H1 (cell line): ENCODE measurements at regions not wholly inside any gene's neighbourhood (a gene's known extent, or its start where the extent isn't known, plus 50 kb on each side); places are given as distances from the start of the nearest gene placed in this dataset.

Source experiments
- CTCF ChIA-PET: fragments of 300-600 bp; sonication (Branson Sonifier 250); formaldehyde crosslinking; loops from one replicate; lab custom pipeline; 2021; ENCODE audit not compliant: partially characterized antibody; lab: Charles Lee
- POLR2A ChIA-PET: fragments of 300-600 bp; sonication (Branson Sonifier 250); formaldehyde crosslinking; loops from one replicate; lab custom pipeline; 2021; ENCODE audit warnings: inconsistent platforms; ENCODE audit not compliant: partially characterized antibody; lab: Charles Lee
- DNase-seq, 2 experiments: peaks; one replicate each; pipeline versions ENCODE4 v3.0.0 to v3.0.0-alpha.2; 2010 to 2022; ENCODE audit warnings: low spot score in 2 of 2, low read depth in 1 of 2, mixed read lengths in 1 of 2
- FAIRE-seq: peaks from 2 replicates; lab custom pipeline; 2011; peaks lifted over from hg19 to GRCh38; lab: Jason Lieb, UNC
- H2AFZ ChIP-seq: 2 replicates; pipeline ENCODE4 v1.8.1; 2012; ENCODE audit warnings: low read length, inconsistent platforms
- H2AK5ac ChIP-seq: 2 replicates; pipeline ENCODE4 v1.6.1; 2013; ENCODE audit warnings: low read depth, low read length
- H2BK120ac ChIP-seq: replicated peaks from 2 replicates; pipeline ENCODE3; 2013; ENCODE audit warnings: low read depth, low read length, inconsistent platforms
- H2BK12ac ChIP-seq: 2 replicates; pipeline ENCODE4 v1.6.1; 2013; ENCODE audit warnings: low read depth, low read length
- H2BK15ac ChIP-seq: 2 replicates; pipeline ENCODE4 v1.6.1; 2013; ENCODE audit warnings: low read length
- H2BK20ac ChIP-seq: 2 replicates; pipeline ENCODE4 v1.6.1; 2013; ENCODE audit warnings: low read length
- H2BK5ac ChIP-seq: 2 replicates; pipeline ENCODE4 v1.6.1; 2013; ENCODE audit warnings: low read depth, low read length
- H3K14ac ChIP-seq: 2 replicates; pipeline ENCODE4 v1.6.1; 2013; ENCODE audit warnings: inconsistent platforms; ENCODE audit not compliant: insufficient read length
- H3K18ac ChIP-seq: 2 replicates; pipeline ENCODE4 v1.6.1; 2013; ENCODE audit warnings: low read length; ENCODE audit errors: extremely low read depth
- H3K23ac ChIP-seq: 2 replicates; pipeline ENCODE4 v1.6.1; 2013; ENCODE audit warnings: inconsistent platforms; ENCODE audit not compliant: insufficient read length
- H3K23me2 ChIP-seq: 2 replicates; pipeline ENCODE4 v1.6.1; 2013; ENCODE audit warnings: low read depth, low read length
- H3K27ac ChIP-seq: 2 replicates; pipeline ENCODE4 v1.6.1; 2011; ENCODE audit warnings: low read depth, low read length, inconsistent platforms
- H3K27me3 ChIP-seq, 4 experiments: replicated peaks in 1 of 4; 1 replicate in 1 of 4; 2 replicates in 3 of 4; pipeline versions ENCODE4 v1.6.1 to v1.8.1; 2011 to 2013; ENCODE audit warnings: low read length in 3 of 4, mild to moderate bottlenecking in 3 of 4, inconsistent platforms in 2 of 4, mixed read lengths in 2 of 4, moderate library complexity in 1 of 4; ENCODE audit not compliant: control insufficient read depth in 3 of 4, insufficient read depth in 3 of 4; ENCODE audit errors: extremely low read depth in 1 of 4
- H3K36me3 ChIP-seq, 4 experiments: 2 replicates each; pipeline versions ENCODE4 v1.6.1 to v1.8.1; 2011 to 2013; ENCODE audit warnings: mild to moderate bottlenecking in 4 of 4, low read length in 3 of 4, moderate library complexity in 2 of 4, control low read depth in 1 of 4, inconsistent platforms in 1 of 4; ENCODE audit not compliant: insufficient read depth in 4 of 4, control insufficient read depth in 2 of 4
- H3K4ac ChIP-seq: replicated peaks from 2 replicates; pipeline ENCODE3; 2013; ENCODE audit warnings: low read length, low read depth, mixed read lengths, inconsistent platforms; ENCODE audit not compliant: insufficient read length
- H3K4me1 ChIP-seq, 4 experiments: replicated peaks in 1 of 4; 1 replicate in 1 of 4; 2 replicates in 3 of 4; pipeline versions ENCODE4 v1.6.1 to v1.8.1; 2011 to 2013; ENCODE audit warnings: low read length in 3 of 4, inconsistent platforms in 2 of 4, mixed read lengths in 1 of 4; ENCODE audit not compliant: insufficient read depth in 4 of 4, control insufficient read depth in 3 of 4
- H3K4me2 ChIP-seq, 2 experiments: 2 replicates each; pipeline versions ENCODE4 v1.6.1 to v1.8.1; 2011 to 2013; ENCODE audit warnings: low read depth in 2 of 2, low read length in 2 of 2, control low read depth in 1 of 2, inconsistent platforms in 1 of 2, mild to moderate bottlenecking in 1 of 2; ENCODE audit not compliant: insufficient read depth in 1 of 2
- H3K4me3 ChIP-seq, 4 experiments: fragments of 200-600, 300-600 bp in 1 of 4; sonication (generic), shearing (Covaris generic), sonication (Bioruptor Twin) in 1 of 4; 2 replicates each; pipeline versions ENCODE4 v1.5.1 to v1.8.1; 2011 to 2016; ENCODE audit warnings: low read length in 4 of 4, low read depth in 3 of 4, control low read depth in 2 of 4, inconsistent platforms in 2 of 4, mild to moderate bottlenecking in 2 of 4, mixed read lengths in 1 of 4, moderate library complexity in 1 of 4; ENCODE audit not compliant: insufficient read depth in 2 of 4; ENCODE audit errors: extremely low read depth in 1 of 4
- H3K56ac ChIP-seq: replicated peaks from 2 replicates; pipeline ENCODE3; 2013; ENCODE audit warnings: low read depth, mild to moderate bottlenecking, mixed read lengths, low read length, inconsistent platforms; ENCODE audit not compliant: insufficient read length
- H3K79me1 ChIP-seq: 2 replicates; pipeline ENCODE4 v1.6.1; 2013; ENCODE audit warnings: low read depth, low read length, control low read depth
- H3K79me2 ChIP-seq, 2 experiments: 2 replicates each; pipeline versions ENCODE4 v1.6.1 to v1.8.1; 2012 to 2013; ENCODE audit warnings: low read length in 2 of 2, mild to moderate bottlenecking in 2 of 2, inconsistent platforms in 1 of 2; ENCODE audit not compliant: insufficient read depth in 2 of 2, control insufficient read depth in 1 of 2
- H3K9ac ChIP-seq, 4 experiments: replicated peaks in 1 of 4; 1 replicate in 1 of 4; 2 replicates in 3 of 4; pipeline versions ENCODE4 v1.6.1 to v1.8.1; 2011 to 2013; ENCODE audit warnings: low read depth in 3 of 4, low read length in 3 of 4, control low read depth in 2 of 4, mild to moderate bottlenecking in 2 of 4, moderate library complexity in 2 of 4, inconsistent platforms in 1 of 4; ENCODE audit errors: extremely low read depth in 1 of 4
- H3K9me3 ChIP-seq, 2 experiments: 2 replicates each; pipeline versions ENCODE4 v1.6.1 to v1.8.1; 2012 to 2013; ENCODE audit warnings: mild to moderate bottlenecking in 2 of 2, moderate library complexity in 2 of 2, control low read depth in 1 of 2, inconsistent platforms in 1 of 2, low read depth in 1 of 2, low read length in 1 of 2, mixed read lengths in 1 of 2; ENCODE audit not compliant: insufficient read depth in 2 of 2
- H4K20me1 ChIP-seq, 2 experiments: replicated peaks in 1 of 2; 2 replicates each; pipeline versions ENCODE3 to v1.8.1; 2011 to 2013; ENCODE audit warnings: inconsistent platforms in 2 of 2, low read length in 2 of 2, mild to moderate bottlenecking in 1 of 2; ENCODE audit not compliant: insufficient read depth in 2 of 2, control insufficient read depth in 1 of 2
- H4K5ac ChIP-seq: 2 replicates; pipeline ENCODE4 v1.6.1; 2013; ENCODE audit warnings: low read length, low read depth, mixed read lengths, inconsistent platforms; ENCODE audit not compliant: insufficient read length
- H4K8ac ChIP-seq: 2 replicates; pipeline ENCODE4 v1.8.0; 2013; ENCODE audit warnings: mild to moderate bottlenecking, moderate library complexity, low read length, inconsistent platforms; ENCODE audit not compliant: insufficient read depth; ENCODE audit errors: extremely low read depth
- H4K91ac ChIP-seq: replicated peaks from 2 replicates; pipeline ENCODE3; 2013; ENCODE audit warnings: low read length, mixed read lengths, inconsistent platforms; ENCODE audit not compliant: insufficient read length
- KDM1A ChIP-seq: fragments of 200-600, 300-600 bp; sonication (generic); IDR thresholded peaks from 2 replicates; pipeline ENCODE4 v1.7.1; 2016; ENCODE audit warnings: mild to moderate bottlenecking, low read length, borderline replicate concordance
- KDM4A ChIP-seq: IDR thresholded peaks from one replicate; pipeline ENCODE4 v1.7.1; 2012; ENCODE audit warnings: low read depth, mild to moderate bottlenecking, moderate library complexity, low read length, inconsistent platforms; ENCODE audit not compliant: severe bottlenecking
- WGBS, 2 experiments: shearing (Covaris generic) in 1 of 2; methylation state at CpG; one replicate each; pipeline versions ENCODE4 v1.1.6 to v1.1.7; 2013 to 2015; ENCODE audit warnings: low lambda C conversion rate in 2 of 2, mixed read lengths in 2 of 2, inconsistent platforms in 1 of 2, low coverage in 1 of 2, missing lambda C conversion rate in 1 of 2; ENCODE audit not compliant: insufficient replicate concordance in 2 of 2, insufficient coverage in 1 of 2, insufficient read length in 1 of 2; ENCODE audit errors: extremely low coverage in 1 of 2, missing lambda C conversion rate in 1 of 2; 5-methylcytosine and 5-hydroxymethylcytosine counted together

DNA sequence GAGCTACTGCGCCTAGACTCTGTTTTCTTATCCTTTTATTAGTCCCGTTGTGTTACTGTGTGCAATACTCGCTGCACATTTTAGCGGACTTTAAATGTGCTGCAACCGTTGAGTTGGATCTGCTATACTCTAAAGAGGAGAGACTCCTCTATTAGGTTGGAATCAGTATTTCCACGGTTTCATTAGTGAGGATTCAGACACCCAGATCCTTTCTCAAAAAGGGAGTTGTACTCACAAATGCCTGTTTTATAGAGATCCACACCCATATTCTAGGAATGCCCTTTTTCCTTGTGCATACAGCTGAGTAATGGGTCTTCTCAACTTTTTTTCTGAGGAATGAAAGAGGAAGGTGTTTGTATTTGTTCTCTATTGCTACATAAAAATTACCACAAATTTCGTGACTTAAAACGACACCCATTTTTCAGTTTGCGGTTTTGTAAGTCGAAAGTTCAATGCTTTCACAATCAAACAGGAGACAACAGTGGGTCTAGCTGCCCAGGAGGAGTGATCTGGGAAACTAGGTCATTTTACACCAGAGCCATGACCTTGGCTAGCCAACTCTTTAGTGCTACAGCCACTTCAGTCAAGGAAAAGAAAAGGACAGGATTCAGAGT is 52.8 kb upstream of the SLC44A1 start:
- Histone ChIP-seq H2AFZ (no peak overlapping the region), H3K4me2 (no peak overlapping the region), H2BK20ac (no peak overlapping the region), H2AK5ac (no peak overlapping the region), H3K23ac (no peak overlapping the region), H3K56ac (no peak overlapping the region), H3K4me3 (no peak overlapping the region), H3K9ac (no peak overlapping the region), H3K27me3 (no peaks in the 10 kb centered on the region), H2BK15ac (no peak overlapping the region), H3K9me3 (no peaks in the 10 kb centered on the region), H4K5ac (no peak overlapping the region), H3K14ac (no peak overlapping the region), H4K8ac (no peak overlapping the region), H3K79me2 (no peaks in the 10 kb centered on the region), H3K36me3 (no peaks in the 10 kb centered on the region), H2BK5ac (no peak overlapping the region), H2BK12ac (no peak overlapping the region), H3K4ac (no peak overlapping the region), H3K4me1 (no peaks in the 10 kb centered on the region), H3K18ac (no peak overlapping the region), H3K79me1 (no peaks in the 10 kb centered on the region), H4K20me1 (no peaks in the 10 kb centered on the region), H3K27ac (no peak overlapping the region), H4K91ac (no peak overlapping the region), H2BK120ac (no peak overlapping the region), H3K23me2 (no peaks in the 10 kb centered on the region)
- TF ChIP-seq KDM4A = no peak
- TF ChIP-seq KDM1A = no peak
- CTCF ChIA-PET = interaction anchor here (0.6 to 1.5 kb wide), 3 partner anchors 10 to 159 kb away, joined by 3 read pairs; no protein-coding TSS in a partner anchor
- POLR2A ChIA-PET = no interaction called here
- WGBS, 2 experiments = 94% methylated on average over 10 of the region's 10 CpGs; no CpG with 5 or more reads in 1 of the 2 experiments
- no peak for FAIRE-seq
- DNase-seq = no peak
